ENCODE measurements at regions not wholly inside any gene's neighbourhood (a gene's known extent, or its start where the extent isn't known, plus 50 kb on each side); places are given as distances from the start of the nearest gene placed in this dataset.

GRCh38 chr14:83827383-83827782 lies 1702.6 kb upstream of the FLRT2 start:
- no peaks in the 10 kb centered on the region for H3K9me3 ChIP-seq (ENCODE audit: low read length)
- H3K79me2 ChIP-seq (replicated peaks; ENCODE audit: insufficient read depth, low read length), result no peaks in the 10 kb centered on the region
- no peak overlapping the region for H3K4me2 ChIP-seq (ENCODE audit: low read length)
- no peak overlapping the region for H2AFZ ChIP-seq (ENCODE audit: low read depth, low read length)
- no peaks in the 10 kb centered on the region for H3K36me3 ChIP-seq (ENCODE audit: insufficient read depth, low read length)
- H3K9ac ChIP-seq (ENCODE audit: low read length), result no peak overlapping the region
- H3K4me3 ChIP-seq (ENCODE audit: low read length), result no peak overlapping the region
- TF ChIP-seq RAD21 (conservative IDR thresholded peaks at IDR 0.05) (no peak), MXI1 (conservative IDR thresholded peaks at IDR 0.05; ENCODE audit: poor library complexity, severe bottlenecking) (no peak), EP300 (conservative IDR thresholded peaks at IDR 0.05; ENCODE audit: poor library complexity, severe bottlenecking) (no peak), REST (IDR thresholded peaks at IDR 0.05; ENCODE audit: borderline replicate concordance) (no peak), SMC3 (conservative IDR thresholded peaks at IDR 0.05; ENCODE audit: poor library complexity) (no peak), CTCF (IDR thresholded peaks at IDR 0.05; ENCODE audit: poor library complexity, severe bottlenecking) (no peak), EZH2 (IDR thresholded peaks at IDR 0.05; ENCODE audit: borderline replicate concordance, insufficient read depth, low read length, poor library complexity, severe bottlenecking) (no peak)
- H3K9me2 ChIP-seq (ENCODE audit: insufficient read depth, low read length), result no peaks in the 10 kb centered on the region
- H3K27me3 ChIP-seq (ENCODE audit: insufficient read depth, low read depth, low read length), result no peaks in the 10 kb centered on the region
- H4K20me1 ChIP-seq (ENCODE audit: insufficient read depth), result no peaks in the 10 kb centered on the region
- no peaks in the 10 kb centered on the region for H3F3A ChIP-seq (ENCODE audit: insufficient read depth, low read length, poor library complexity, severe bottlenecking)
- no peak overlapping the region for H3K27ac ChIP-seq (ENCODE audit: low read length)

GRCh38 chr14:83828406-83828805 lies 1701.5 kb upstream of the FLRT2 start:
- no peaks in the 10 kb centered on the region for H4K20me1 ChIP-seq (ENCODE audit: insufficient read depth)
- no peak overlapping the region for H3K9ac ChIP-seq (ENCODE audit: low read length)
- no peak overlapping the region for H2AFZ ChIP-seq (ENCODE audit: low read depth, low read length)
- H3K27me3 ChIP-seq (ENCODE audit: insufficient read depth, low read depth, low read length), result no peaks in the 10 kb centered on the region
- H3K79me2 ChIP-seq (replicated peaks; ENCODE audit: insufficient read depth, low read length), result no peaks in the 10 kb centered on the region
- TF ChIP-seq REST (IDR thresholded peaks at IDR 0.05; ENCODE audit: borderline replicate concordance) (no peak), TAF1 (IDR thresholded peaks at IDR 0.05; ENCODE audit: low read depth) (no peak), SMC3 (conservative IDR thresholded peaks at IDR 0.05; ENCODE audit: poor library complexity) (no peak), POLR2AphosphoS5 (IDR thresholded peaks at IDR 0.05) (no peak), CTCF (IDR thresholded peaks at IDR 0.05; ENCODE audit: poor library complexity, severe bottlenecking) (no peak), EZH2 (IDR thresholded peaks at IDR 0.05; ENCODE audit: borderline replicate concordance, insufficient read depth, low read length, poor library complexity, severe bottlenecking) (no peak)
- H3K9me2 ChIP-seq (ENCODE audit: insufficient read depth, low read length), result no peaks in the 10 kb centered on the region
- H3F3A ChIP-seq (ENCODE audit: insufficient read depth, low read length, poor library complexity, severe bottlenecking), result no peaks in the 10 kb centered on the region
- no peak overlapping the region for H3K4me3 ChIP-seq (ENCODE audit: low read length)
- H3K27ac ChIP-seq (ENCODE audit: low read length), result no peak overlapping the region
- H3K36me3 ChIP-seq (ENCODE audit: insufficient read depth, low read length), result no peaks in the 10 kb centered on the region
- H3K9me3 ChIP-seq (ENCODE audit: low read length), result no peaks in the 10 kb centered on the region
- no peak overlapping the region for H3K4me2 ChIP-seq (ENCODE audit: low read length)
